Loucy (cell line): ENCODE measurements at regions not wholly inside any gene's neighbourhood (a gene's known extent, or its start where the extent isn't known, plus 50 kb on each side); places are given as distances from the start of the nearest gene placed in this dataset.

Experiments
- CTCF ChIP-seq: fragments of 200-600 bp; sonication (generic); conservative IDR thresholded peaks from 2 replicates; pipeline ENCODE4 v1.5.1; 2014; ENCODE audit warnings: mild to moderate bottlenecking, antibody characterized with exemption, low read length
- EZH2phosphoT487 ChIP-seq: fragments of 200-600 bp; IDR thresholded peaks from 2 replicates; pipeline ENCODE4 v1.6.1; 2018; ENCODE audit warnings: antibody characterized with exemption, mild to moderate bottlenecking, moderate library complexity, borderline replicate concordance

GRCh38 chr10:78448994-78449418 is 415.3 kb downstream of the RPS24 start:
- TF ChIP-seq CTCF (no peak), EZH2phosphoT487 (no peak)
